Neural crest cell (in vitro differentiated cells): ENCODE measurements at regions not wholly inside any gene's neighbourhood (a gene's known extent, or its start where the extent isn't known, plus 50 kb on each side); places are given as distances from the start of the nearest gene placed in this dataset.

Experiments used
- DNase-seq: peaks from one replicate; pipeline ENCODE4 v3.0.0; 2021; ENCODE audit warnings: low read depth, mixed read lengths, low spot score
- H3K27ac Mint-ChIP-seq: one replicate; pipeline ENCODE4 v1.8.0; 2021; ENCODE audit warnings: mild to moderate bottlenecking, mixed read lengths; ENCODE audit not compliant: unreplicated experiment
- H3K27me3 Mint-ChIP-seq: 2 replicates; pipeline ENCODE4 v1.8.0; 2021; ENCODE audit warnings: low read depth, mild to moderate bottlenecking, mixed read lengths
- H3K36me3 Mint-ChIP-seq: 2 replicates; pipeline ENCODE4 v1.8.0; 2021; ENCODE audit warnings: low read depth, mild to moderate bottlenecking, mixed read lengths
- H3K4me1 Mint-ChIP-seq: 2 replicates; pipeline ENCODE4 v1.8.0; 2021; ENCODE audit warnings: mixed read lengths
- H3K4me3 Mint-ChIP-seq: one replicate; pipeline ENCODE4 v1.8.0; 2021; ENCODE audit warnings: mild to moderate bottlenecking, mixed read lengths
- H3K9me3 Mint-ChIP-seq: 2 replicates; pipeline ENCODE4 v1.8.0; 2021; ENCODE audit warnings: mixed read lengths
- CTCF ChIP-seq: fragments of 200-600 bp; sonication (generic); conservative IDR thresholded peaks from 2 replicates; pipeline ENCODE4 v1.5.0; 2021; ENCODE audit warnings: antibody characterized with exemption, mild to moderate bottlenecking

- H3K4me3 Mint-ChIP-seq: no peak overlapping the region
- H3K4me1 Mint-ChIP-seq: peaks cover 30% of the 10 kb centered on the region
- no peaks in the 10 kb centered on the region for H3K36me3 Mint-ChIP-seq
- H3K27me3 Mint-ChIP-seq: no peaks in the 10 kb centered on the region
- no peaks in the 10 kb centered on the region for H3K9me3 Mint-ChIP-seq
- no peak for TF ChIP-seq CTCF
- no peak for DNase-seq
- H3K27ac Mint-ChIP-seq: no peak overlapping the region
Measured at GRCh38 chr5:68673823-68674180, 420.0 kb upstream of the SLC30A5 start.

GRCh38 chr5:68679041-68679440 is 414.8 kb upstream of the SLC30A5 start:
- no peaks in the 10 kb centered on the region for H3K9me3 Mint-ChIP-seq

GRCh38 chr5:68680366-68680765 is 413.4 kb upstream of the SLC30A5 start:
- no peak for TF ChIP-seq CTCF
- Mint-ChIP-seq H3K27me3 (no peaks in the 10 kb centered on the region), H3K36me3 (no peaks in the 10 kb centered on the region), H3K9me3 (no peaks in the 10 kb centered on the region), H3K4me3 (no peak overlapping the region), H3K4me1 (peaks cover 1% of the 10 kb centered on the region), H3K27ac (no peak overlapping the region)
- no peak for DNase-seq

More at GRCh38 chr5:68679041-68679440, 414.8 kb upstream of the SLC30A5 start:
- Mint-ChIP-seq H3K4me3 (no peak overlapping the region), H3K4me1 (peaks cover 8% of the 10 kb centered on the region), H3K27ac (no peak overlapping the region), H3K27me3 (no peaks in the 10 kb centered on the region), H3K36me3 (no peaks in the 10 kb centered on the region)
- no peak for DNase-seq
- no peak for TF ChIP-seq CTCF

GRCh38 chr5:68681929-68682328 is 411.9 kb upstream of the SLC30A5 start:
- Mint-ChIP-seq H3K27me3 (no peaks in the 10 kb centered on the region), H3K9me3 (no peaks in the 10 kb centered on the region), H3K4me1 (no peaks in the 10 kb centered on the region), H3K27ac (no peak overlapping the region), H3K4me3 (no peak overlapping the region), H3K36me3 (no peaks in the 10 kb centered on the region)
- no peak for TF ChIP-seq CTCF
- DNase-seq: no peak

GRCh38 chr5:68682400-68683160 is 411.2 kb upstream of the SLC30A5 start:
- H3K4me3 Mint-ChIP-seq: no peak overlapping the region
- H3K4me1 Mint-ChIP-seq: no peaks in the 10 kb centered on the region
- H3K36me3 Mint-ChIP-seq: no peaks in the 10 kb centered on the region
- TF ChIP-seq CTCF: no peak
- no peaks in the 10 kb centered on the region for H3K27me3 Mint-ChIP-seq
- no peak for DNase-seq
- H3K9me3 Mint-ChIP-seq: no peaks in the 10 kb centered on the region
- H3K27ac Mint-ChIP-seq: no peak overlapping the region
